ENCODE measurements at regions not wholly inside any gene's neighbourhood (a gene's known extent, or its start where the extent isn't known, plus 50 kb on each side); places are given as distances from the start of the nearest gene placed in this dataset.

DNA sequence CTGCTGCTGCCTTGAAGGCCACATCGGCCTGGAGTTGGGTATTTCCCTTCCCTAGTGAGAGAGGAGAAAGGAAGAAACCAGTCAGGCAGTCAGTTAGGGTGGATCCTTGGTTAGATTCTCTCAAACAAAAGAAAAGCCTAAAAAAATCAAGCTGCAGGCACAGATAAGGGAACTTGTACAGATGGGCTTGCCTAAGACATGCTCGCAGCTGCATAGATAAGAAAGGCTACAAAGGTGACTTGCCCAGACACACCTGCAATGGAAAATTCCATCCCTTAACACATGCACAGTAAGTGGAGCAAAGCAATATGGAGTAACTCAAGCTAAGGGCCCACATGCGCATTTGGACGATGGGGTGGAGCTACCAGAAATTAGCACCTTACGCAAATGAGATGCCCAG, 199.7 kb upstream of the ARPP21 start:
- Histone ChIP-seq H3K27me3 (ENCODE audit: insufficient read depth, poor library complexity, severe bottlenecking) (no peaks in the 10 kb centered on the region), H3K4me3 (replicated peaks; ENCODE audit: insufficient read depth, low read length) (no peak overlapping the region), H3K27ac (replicated peaks) (no peak overlapping the region)
- no peak for DNase-seq (ENCODE audit: low read depth in 1 of 2, low spot score in 1 of 2)
- TF ChIP-seq GABPA (IDR thresholded peaks at IDR 0.05; ENCODE audit: low read depth) = no peak
- TF ChIP-seq, protein P1, sequence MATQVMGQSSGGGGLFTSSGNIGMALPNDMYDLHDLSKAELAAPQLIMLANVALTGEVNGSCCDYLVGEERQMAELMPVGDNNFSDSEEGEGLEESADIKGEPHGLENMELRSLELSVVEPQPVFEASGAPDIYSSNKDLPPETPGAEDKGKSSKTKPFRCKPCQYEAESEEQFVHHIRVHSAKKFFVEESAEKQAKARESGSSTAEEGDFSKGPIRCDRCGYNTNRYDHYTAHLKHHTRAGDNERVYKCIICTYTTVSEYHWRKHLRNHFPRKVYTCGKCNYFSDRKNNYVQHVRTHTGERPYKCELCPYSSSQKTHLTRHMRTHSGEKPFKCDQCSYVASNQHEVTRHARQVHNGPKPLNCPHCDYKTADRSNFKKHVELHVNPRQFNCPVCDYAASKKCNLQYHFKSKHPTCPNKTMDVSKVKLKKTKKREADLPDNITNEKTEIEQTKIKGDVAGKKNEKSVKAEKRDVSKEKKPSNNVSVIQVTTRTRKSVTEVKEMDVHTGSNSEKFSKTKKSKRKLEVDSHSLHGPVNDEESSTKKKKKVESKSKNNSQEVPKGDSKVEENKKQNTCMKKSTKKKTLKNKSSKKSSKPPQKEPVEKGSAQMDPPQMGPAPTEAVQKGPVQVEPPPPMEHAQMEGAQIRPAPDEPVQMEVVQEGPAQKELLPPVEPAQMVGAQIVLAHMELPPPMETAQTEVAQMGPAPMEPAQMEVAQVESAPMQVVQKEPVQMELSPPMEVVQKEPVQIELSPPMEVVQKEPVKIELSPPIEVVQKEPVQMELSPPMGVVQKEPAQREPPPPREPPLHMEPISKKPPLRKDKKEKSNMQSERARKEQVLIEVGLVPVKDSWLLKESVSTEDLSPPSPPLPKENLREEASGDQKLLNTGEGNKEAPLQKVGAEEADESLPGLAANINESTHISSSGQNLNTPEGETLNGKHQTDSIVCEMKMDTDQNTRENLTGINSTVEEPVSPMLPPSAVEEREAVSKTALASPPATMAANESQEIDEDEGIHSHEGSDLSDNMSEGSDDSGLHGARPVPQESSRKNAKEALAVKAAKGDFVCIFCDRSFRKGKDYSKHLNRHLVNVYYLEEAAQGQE (IDR thresholded peaks at IDR 0.05; ENCODE audit: insufficient replicate concordance, low read depth) = no peak
- TF ChIP-seq POLR2AphosphoS5 (IDR thresholded peaks at IDR 0.05; ENCODE audit: low read depth) = no peak; the same call in 1 of the 2 replicates
- no peak for TF ChIP-seq SPI1 (IDR thresholded peaks at IDR 0.05; ENCODE audit: borderline replicate concordance, low read depth)
- TF ChIP-seq, protein P2, sequence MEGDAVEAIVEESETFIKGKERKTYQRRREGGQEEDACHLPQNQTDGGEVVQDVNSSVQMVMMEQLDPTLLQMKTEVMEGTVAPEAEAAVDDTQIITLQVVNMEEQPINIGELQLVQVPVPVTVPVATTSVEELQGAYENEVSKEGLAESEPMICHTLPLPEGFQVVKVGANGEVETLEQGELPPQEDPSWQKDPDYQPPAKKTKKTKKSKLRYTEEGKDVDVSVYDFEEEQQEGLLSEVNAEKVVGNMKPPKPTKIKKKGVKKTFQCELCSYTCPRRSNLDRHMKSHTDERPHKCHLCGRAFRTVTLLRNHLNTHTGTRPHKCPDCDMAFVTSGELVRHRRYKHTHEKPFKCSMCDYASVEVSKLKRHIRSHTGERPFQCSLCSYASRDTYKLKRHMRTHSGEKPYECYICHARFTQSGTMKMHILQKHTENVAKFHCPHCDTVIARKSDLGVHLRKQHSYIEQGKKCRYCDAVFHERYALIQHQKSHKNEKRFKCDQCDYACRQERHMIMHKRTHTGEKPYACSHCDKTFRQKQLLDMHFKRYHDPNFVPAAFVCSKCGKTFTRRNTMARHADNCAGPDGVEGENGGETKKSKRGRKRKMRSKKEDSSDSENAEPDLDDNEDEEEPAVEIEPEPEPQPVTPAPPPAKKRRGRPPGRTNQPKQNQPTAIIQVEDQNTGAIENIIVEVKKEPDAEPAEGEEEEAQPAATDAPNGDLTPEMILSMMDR (IDR thresholded peaks at IDR 0.05; ENCODE audit: insufficient read depth, low read length) = no peak

DNA sequence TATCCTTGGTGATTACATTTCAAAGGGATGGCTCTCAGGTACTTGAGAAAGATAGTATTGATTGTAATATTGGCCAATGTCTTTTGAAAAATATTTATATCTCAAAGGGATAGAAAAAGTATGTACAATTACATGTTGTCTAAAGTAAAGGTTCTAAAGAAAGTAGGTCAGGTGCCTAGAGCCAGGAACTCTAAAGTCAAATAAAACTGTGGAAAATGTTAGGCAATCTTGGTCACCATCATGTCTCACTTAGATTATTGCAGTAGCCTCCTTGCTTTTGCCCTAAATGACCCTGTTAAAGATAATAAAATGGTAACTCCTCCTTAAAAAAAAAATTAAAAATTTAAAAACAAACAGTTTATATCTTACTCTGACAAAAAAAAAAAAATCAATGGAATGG, 198.5 kb upstream of the ARPP21 start:
- H3K27me3 ChIP-seq (ENCODE audit: insufficient read depth, poor library complexity, severe bottlenecking) = no peaks in the 10 kb centered on the region
- no peak overlapping the region for H3K27ac ChIP-seq (replicated peaks)
- TF ChIP-seq, protein P2 (IDR thresholded peaks at IDR 0.05; ENCODE audit: insufficient read depth, low read length) = no peak
- no peak for TF ChIP-seq GABPA (IDR thresholded peaks at IDR 0.05; ENCODE audit: low read depth)
- TF ChIP-seq SPI1 (IDR thresholded peaks at IDR 0.05; ENCODE audit: borderline replicate concordance, low read depth) = no peak
- TF ChIP-seq, protein P1 (IDR thresholded peaks at IDR 0.05; ENCODE audit: insufficient replicate concordance, low read depth) = no peak
- no peak for TF ChIP-seq POLR2AphosphoS5 (IDR thresholded peaks at IDR 0.05; ENCODE audit: low read depth)
- H3K4me3 ChIP-seq (replicated peaks; ENCODE audit: insufficient read depth, low read length) = no peak overlapping the region
- DNase-seq (ENCODE audit: low read depth in 1 of 2, low spot score in 1 of 2) = no peak

DNA sequence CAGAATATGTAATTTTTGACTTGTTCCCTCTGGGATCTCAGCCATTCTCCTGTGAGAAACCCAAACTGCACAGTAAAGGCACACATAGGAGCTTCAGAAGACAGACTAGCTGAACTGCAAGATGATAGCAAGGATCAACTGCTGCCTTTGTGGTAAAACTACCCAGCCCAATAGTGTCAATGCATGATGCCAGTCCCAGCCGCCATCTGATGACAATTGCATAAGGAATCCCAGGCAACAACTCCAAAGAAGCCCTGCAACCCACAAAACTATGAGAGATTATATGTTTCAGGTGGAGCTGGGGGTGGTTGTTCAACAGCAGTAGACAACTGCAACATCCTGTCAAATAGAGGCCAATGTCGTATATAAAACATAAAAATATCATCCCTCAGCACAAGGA, 192.4 kb upstream of the ARPP21 start:
- TF ChIP-seq POLR2AphosphoS5 (IDR thresholded peaks at IDR 0.05; ENCODE audit: low read depth) (no peak), SPI1 (IDR thresholded peaks at IDR 0.05; ENCODE audit: borderline replicate concordance, low read depth) (no peak), GABPA (IDR thresholded peaks at IDR 0.05; ENCODE audit: low read depth) (no peak)
- TF ChIP-seq, protein P2 (IDR thresholded peaks at IDR 0.05; ENCODE audit: insufficient read depth, low read length) = no peak
- TF ChIP-seq, protein P1 (IDR thresholded peaks at IDR 0.05; ENCODE audit: insufficient replicate concordance, low read depth) = no peak
- no peak for DNase-seq (ENCODE audit: low read depth in 1 of 2, low spot score in 1 of 2)
- Histone ChIP-seq H3K27me3 (ENCODE audit: insufficient read depth, poor library complexity, severe bottlenecking) (no peaks in the 10 kb centered on the region), H3K27ac (replicated peaks) (no peak overlapping the region), H3K4me3 (replicated peaks; ENCODE audit: insufficient read depth, low read length) (no peak overlapping the region)

All from HL-60 (cell line).